NCI-H2081 treated with DMSO at 0.1 percent for 48 hours (cell line): ENCODE measurements at regions not wholly inside any gene's neighbourhood (a gene's known extent, or its start where the extent isn't known, plus 50 kb on each side); places are given as distances from the start of the nearest gene placed in this dataset.

ENCODE experiments used
- DNase-seq: peaks from one replicate; lab custom pipeline; 2025; lab: John Stamatoyannopoulos, UW

DNA sequence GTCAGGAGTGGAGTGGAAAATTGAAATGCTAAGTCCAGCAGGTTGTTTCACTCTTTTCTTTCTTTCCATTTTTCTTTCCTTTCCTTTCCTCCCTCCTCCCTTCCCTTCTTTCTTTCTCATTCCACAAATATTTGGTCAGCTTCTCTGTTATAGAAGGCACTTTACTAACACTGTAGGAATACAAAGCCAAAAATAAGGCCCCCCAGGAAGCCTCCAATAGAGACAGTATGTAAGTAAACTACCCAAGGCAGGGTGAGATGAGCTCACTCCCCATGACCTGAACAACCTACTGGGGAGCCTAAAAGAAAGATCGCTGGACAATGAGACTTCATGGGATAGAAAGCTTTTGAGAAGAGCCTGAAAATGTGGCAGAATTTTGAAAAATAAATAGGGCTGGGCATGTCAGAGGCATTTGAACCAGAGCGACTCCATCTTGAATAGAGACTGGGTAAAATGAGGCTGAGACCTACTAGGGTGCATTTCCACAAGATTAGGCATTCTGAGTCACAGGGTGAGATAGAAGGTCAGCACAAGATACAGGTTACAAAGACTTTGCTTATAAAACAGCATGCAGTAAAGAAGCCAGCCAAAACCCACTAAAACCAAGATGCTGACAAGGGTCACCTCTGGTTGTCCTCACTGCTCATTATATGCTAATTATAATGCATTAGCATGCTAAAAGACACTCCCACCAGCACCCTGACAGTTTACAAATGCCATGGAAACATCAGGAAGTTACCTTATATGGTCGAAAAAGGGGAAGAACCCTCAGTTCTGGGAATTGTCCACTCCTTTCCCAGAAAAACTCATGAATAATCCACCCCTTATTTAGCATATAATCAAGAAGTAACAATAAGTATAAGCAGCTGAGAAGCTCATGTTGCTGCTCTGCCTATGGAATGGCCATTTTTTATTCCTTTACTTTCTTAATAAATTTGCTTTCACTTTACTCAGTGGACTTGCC lies 158.9 kb upstream of the EGFLAM start:
- DNase-seq: no peak

DNA sequence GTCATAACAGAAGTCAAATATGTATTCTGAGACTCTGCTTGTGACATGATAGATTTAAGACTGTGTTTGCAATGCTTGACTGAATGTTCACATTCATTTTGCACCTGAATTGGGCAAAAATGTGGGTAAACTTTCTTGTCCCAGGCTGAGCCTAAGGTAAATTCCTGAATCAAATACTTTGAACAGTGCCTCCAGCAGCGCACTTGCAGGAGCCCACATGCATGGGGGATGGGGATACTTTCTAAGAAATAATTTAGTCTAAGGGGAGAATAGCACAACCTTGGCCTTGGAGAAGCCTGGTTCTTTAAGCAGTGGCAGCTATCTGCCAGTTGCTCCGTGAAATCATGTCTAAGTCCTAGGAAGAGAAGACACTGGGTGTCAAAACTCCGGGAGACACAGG lies 163.5 kb upstream of the EGFLAM start:
- DNase-seq: no peak

DNA sequence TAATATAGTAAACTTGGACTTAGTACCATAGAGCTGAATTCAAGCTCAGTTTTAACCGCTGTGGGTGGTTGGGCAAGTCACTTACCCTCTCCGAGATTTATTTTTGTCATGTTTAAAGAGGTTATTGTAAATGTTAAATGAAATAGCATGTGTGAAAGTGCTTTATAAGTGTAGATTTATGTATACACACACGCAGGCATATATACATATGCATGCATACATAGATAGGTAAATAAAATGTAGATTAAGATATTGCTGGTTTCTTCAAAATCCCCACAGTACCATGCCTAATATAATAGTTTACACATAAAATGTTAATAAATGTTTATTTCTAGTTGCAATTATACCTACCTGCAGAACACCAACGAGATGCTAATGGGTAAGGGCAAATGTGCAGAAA lies 164.5 kb upstream of the EGFLAM start:
- no peak for DNase-seq

DNA sequence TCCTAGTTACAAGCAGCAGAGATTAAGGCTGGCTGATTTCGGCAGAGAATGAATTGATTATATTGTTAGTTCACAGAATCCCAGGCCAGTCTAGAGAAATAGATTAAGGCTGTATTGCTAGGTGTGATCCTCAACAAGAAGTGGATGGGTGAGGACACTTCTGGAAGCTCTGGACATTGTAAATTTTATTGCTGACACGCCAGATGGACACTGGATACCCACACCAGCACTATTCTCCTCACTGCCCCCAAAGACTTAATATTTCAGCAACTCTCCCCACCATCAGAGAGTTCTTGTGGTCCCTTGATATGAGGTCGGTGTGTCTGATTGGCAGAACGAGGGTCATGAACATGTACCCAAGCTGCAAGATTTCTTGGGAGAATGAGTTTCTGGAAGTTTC lies 171.6 kb upstream of the EGFLAM start:
- DNase-seq: no peak

DNA sequence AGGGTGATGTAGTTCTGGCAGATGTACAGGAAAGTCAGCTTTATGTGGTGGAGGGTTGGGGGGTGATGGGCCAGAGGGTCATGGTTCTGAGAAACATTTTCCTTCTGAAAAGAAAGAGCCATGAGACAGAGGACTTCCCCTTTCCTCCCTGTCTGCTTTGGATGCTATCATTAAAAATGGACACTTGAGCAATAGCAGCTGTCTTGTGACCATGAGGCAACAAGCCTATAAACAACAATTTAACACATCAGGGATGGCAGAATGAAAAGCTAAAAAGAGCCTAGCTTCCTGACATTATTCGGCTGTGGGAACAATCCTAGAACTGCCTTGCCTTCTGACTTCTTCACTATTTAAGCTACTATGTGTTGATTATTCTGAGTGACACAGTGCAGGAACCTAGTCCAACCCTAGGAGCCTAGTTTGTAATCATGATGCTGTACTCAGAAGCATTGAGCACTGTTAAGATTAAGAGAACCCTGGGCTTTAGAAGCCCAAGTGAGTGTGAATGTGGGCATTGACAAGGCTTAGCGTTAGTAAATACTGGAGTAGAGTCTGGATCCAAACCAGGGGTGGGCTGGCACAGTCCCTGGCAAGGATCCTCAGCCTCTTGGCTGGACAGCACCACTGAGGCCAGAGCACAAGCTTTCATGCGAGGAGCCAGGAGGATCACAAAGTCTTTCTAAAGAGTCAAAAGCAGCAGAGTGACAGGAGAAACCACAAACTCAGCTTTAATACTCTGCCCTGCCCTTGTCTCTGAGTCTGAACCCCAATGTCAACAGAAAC lies 178.5 kb upstream of the EGFLAM start:
- DNase-seq: no peak

DNA sequence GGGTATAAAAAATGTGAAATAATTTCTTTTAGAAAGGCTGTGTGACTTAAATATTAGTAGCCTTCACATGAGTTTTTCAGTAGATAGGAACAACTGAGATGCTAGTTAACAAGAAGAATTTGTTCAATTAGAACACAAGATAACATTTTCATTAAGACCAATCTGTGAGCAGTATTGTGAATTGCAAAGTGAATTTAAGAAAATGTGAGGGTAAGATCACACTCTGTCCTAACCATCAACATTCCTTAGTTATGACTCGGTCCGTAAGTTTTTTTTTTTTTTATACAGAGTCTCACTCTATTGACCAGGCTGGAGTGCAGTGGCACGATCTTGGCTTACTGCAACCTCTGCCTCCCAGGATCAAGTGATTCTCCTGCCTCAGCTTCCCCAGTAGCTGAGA lies 180.2 kb upstream of the EGFLAM start:
- no peak for DNase-seq

DNA sequence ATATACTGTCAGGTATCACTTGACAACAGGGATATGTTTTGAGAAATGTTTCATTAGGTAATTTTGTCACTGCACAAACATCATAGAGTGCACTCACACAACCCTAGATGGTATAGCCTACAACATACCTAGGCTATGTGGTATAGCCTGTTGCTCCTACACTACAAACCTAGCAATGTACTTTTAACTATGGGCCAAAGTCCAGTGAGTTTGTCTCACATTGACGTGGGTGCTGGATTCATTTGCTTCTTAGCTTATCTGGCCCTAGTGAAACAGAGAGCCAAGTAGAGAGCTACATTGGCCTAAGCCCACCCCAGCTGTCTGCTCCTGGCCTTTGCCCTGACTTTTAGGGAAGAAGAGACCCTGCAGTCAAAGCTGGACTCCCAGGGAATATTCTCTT lies 180.7 kb upstream of the EGFLAM start:
- no peak for DNase-seq

DNA sequence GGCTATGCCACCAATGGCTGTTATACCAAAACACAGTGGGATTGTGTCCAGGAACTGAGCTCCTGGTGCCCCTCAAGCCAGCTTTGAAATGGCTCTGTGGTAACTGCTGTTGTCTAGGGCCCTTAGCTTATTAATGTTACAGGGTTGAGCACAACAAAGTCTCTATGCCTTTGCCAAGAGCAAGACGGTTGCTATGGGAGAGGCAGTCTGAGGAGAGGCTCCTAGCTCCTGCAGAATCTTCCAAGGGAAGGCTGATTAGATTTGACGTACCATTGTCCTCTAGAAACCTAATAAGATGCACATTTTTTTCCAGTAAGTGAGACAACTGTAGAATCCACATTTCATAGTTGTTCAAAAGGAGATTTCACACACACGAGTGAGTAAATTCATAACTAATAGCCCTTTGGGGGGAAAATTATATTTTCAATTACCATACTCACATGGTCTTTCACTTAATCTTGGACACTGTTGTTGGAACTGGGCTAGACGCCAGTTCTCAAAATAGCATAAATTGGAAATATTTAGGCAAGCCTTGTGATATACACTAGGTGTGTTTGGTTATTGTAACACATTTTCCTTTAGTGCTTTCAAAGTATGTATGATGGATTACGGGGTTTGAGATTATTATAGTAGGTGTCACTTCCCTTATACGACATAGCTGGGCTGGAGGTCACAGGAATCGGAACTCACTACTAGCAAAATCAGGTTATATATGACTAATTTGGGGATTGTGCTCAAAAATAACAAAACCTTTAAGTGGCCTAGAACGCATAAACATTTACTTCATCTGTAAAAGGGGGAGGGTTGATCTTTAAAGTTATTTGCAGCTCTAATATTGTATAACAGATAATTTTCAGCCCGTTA lies 186.3 kb upstream of the EGFLAM start:
- no peak for DNase-seq

DNA sequence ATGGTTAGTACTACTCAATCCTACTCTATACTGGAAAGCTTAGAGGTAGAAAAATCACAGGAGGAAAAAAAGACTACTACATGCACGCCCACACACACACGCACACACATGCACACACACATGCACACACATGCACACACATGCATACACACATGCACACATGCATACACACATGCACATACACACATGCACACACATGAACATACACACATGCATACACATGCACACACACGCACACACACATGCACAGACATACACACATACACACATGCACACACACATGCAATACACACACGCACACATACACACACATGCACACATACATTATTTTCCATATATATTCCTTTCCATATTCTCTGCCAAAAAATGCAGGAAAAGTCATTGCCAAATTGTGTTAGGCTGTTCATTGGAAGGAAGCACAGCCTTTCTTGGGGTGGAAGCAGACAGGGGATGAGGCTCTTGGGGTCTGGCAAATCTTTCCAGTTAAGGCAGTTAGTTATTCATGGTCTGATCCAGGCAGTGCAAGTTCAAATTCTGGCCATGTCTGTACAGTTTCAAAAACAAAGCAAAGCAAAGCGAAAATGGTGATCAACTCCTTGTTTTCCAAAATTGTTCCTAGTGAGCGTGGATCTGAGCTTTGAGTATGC lies 187.9 kb upstream of the EGFLAM start:
- no peak for DNase-seq

DNA sequence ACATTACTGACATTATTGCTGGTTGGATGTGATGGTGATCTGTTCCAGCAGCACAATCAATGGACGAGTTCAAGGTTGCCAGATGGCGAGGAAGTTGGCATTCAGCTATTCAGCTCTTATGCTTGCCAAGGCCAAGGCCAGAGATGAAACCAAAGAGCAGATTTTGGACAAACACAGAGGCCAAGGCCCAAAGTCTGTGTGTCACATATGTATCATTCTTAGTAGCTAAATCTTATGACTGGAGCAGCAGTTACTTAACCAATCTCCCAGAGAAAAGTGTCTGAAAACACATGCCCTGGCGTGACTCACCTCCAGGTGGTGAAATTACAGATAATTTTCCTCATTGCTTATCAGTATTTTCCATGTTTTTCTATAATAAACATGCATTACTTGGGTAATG lies 189.0 kb upstream of the EGFLAM start:
- no peak for DNase-seq

DNA sequence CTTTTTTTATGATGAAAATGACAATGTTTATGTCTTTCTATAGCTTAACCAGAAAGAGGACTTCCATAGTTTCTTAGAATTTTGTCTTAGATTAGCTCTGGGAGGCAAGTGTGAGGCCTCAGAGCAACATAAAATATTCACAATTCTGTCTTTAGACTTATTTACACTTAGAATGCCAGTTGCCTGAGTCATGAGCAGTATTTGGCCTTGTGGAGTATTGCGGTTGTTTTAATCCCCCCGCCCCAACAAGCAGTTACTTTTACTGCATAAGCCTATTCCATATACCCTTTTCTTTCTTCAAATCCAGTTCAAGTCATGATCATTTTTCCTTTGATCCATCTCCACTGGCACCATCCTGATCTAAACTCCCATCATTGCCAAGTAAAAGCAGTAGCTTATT lies 198.0 kb upstream of the EGFLAM start:
- no peak for DNase-seq

DNA sequence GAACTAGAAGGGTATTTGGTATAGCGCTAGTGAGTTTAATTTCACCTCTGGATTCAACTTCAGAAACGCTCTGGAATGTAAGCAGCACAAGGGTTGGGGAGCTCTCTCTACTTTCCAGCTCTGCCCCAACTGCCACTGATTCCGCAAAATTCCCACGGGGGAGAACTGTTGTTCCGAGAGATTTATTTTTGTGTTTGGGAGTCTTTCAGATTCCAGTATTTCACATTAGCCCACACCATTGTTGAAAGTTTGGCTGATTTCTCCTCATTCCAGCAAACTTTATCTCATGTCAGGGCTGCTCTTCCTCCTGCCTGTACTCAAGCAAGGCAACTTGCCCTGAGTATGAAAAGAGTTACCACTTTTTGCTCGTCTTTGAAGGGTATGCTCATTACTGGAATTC lies 198.5 kb upstream of the EGFLAM start:
- no peak for DNase-seq

DNA sequence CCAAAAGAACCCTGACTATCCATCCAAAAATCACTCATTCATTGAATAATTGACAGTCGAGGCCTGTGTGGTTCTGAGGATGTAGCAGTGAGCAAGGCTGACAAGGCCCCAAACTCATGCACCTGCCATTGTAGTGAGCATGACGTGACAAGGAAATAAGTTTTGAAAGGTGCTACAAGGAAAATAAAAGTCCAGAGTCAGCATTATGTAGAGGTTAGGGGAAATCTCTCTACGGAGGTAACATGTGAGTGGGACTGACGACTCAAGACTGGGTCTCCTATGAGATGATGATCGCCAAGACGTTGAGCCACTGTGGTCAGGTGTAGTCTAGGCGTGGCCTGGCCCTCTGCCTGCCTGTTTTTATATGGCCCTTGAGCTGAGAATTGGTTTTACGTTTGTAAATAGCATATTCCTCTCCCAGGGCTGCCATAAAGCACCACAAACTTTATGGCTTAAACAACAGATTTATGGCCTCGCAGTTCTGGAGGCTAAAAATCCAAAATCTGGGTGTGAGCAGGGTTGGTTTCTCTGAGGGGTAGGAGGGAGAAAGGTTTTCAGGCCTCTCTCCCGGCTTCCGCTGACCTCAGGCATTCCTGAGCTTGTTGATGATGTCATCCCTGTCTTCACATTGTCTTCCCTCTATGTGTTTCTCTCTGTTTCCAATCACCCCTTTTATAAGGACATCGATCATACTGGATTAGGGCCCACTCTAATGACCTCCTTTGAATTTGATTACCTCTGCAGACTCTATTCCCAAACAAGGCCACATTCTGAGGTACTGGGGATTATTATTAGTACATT lies 206.4 kb upstream of the EGFLAM start:
- DNase-seq: no peak

DNA sequence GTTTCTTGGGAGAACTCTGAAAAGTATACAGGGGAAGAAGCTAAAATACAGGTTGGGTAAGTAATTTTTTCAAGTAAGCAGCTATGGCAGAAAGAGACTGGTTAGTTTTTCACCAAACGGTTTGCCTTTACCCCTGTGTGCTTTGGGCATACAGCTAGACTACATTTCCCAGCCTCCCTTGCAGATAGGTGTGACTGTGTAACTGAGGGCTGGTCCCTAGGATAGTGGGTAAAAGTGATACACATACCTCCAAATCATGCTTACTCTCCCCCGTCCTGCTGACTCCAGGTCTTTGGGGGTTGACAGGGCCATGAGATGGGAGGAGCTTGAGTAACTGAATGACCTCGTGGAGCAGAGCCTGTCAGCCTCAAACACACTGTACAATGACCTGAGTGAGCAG lies 208.6 kb upstream of the GDNF start:
- no peak for DNase-seq

DNA sequence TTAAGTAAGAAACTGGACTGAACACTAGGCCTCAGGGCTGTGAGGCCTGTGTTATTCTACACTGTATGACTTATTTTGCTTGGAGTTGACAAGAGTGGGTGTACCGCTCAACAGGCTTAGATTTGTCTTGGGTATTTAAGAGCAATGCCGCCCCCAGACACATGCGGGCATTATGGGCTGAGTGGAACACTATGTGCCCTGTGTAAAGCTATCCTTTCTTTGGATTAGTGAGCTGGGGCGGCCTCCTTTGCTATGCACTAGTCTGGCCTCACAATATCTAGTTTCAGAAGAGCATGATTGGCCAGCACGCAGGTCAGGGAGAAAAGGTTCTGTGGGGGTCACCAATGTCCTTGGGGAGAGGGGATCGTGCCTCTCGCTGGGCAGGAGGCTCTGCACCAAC lies 206.3 kb upstream of the GDNF start:
- DNase-seq: no peak

DNA sequence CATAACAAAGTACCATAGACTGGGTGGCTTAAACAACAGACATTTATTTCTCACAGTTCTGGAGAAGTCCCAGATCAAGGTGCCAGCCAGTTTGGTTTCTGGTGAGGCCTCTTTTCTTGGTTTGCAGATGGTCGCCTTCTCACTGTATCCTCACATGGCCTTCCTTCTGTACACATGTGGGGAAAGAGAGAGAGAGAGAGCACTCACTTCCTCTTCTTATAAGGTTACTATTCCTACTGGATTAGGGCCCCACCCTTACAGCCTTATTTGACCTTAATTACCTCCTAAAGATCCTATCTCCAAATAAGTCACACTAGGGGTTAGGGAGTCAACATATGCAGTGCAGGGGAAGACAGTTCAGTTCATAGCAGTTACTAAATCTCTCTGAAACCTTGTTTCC lies 205.6 kb upstream of the GDNF start:
- no peak for DNase-seq

DNA sequence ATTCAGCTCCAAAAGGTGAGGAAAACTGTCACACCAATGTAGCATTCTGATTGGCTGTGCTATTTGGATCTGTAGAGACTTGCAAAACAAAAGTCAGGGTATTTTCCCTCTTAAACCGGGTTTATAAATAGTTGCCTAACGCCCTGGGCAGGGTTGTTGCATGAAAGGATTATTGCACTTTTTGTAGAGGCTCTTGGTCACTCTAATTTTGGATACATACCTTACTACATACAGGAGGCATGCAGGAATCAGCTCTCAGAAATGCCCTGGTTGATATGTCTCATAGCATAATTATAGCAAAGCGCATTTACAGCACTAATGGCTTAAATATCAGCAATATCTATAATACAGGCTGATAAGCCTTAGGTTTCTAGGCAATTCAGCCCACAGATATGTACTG lies 200.0 kb upstream of the GDNF start:
- no peak for DNase-seq

DNA sequence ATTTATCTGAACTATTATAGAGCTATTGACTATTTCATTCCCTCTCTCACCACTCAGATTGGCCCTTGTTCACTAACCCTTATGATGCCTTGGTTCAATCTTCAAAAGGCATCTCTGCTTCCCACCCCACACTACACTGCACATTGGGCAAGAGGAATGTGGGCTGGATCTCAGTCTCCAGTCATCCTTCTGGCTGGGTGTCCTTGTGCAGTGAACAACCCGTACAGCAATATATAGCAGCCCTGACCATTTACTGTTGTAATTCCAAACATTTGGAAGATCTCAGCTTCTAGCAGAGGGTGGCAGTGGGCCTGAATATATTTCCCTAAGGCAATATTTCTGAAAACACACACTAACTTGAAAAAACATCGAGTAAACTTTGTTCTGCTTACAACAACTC lies 199.2 kb upstream of the GDNF start:
- no peak for DNase-seq

DNA sequence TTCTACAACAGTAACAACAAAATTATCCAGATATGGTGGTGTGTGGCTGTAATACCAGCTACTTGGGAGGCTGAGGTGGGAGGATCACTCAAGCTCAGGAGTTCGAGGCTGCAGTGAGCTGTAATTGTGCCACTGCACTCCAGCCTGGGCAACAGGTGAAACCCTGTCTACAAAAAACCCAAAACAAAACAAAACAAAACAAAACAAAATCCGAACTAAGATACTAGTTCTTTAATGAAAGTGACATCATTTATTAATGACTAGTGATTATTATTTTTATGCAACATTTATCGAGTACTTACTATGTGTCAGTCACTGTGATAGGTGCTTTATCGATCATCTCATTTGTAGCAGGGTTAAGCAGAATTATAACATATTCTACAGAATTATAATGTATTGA lies 196.9 kb upstream of the GDNF start:
- no peak for DNase-seq

DNA sequence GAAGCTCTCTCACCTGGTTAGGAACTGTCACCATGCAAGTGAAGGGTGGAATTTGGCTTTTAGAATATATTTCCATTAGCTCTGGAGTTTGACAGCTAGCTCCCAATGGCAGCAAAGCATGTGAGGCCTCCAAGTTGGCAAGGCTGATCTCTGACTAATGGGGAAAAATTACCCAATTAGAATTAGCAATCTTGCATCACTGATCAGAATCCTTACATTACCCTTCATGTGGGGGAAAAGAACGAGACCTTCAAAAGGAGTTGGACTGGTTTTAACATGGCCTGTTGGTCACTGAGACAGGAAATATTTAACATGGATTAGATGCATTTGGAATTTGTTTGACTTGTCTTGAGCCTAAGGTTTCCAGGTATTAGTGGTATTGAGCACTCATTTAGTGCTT lies 192.3 kb upstream of the GDNF start:
- DNase-seq: no peak

DNA sequence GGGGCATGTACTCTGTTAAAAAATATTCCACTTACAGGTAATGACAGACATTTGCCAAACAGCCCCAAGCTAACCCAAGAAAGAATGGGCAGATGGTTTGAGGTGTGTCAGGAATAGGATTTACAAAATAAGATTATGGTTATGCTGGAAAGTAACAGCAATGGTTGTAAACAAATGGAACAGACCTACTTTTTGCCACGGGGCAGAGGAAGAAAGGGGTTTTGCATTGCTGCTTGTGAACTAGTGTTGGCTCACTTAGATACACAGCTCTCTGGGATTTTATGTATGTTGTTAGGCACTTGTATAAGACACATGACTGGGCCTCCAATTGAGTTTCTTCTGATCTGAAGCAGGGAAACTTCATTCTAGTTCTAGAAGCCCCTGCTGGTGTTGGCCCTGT lies 191.5 kb upstream of the GDNF start:
- no peak for DNase-seq
